ENCODE measurements at regions not wholly inside any gene's neighbourhood (a gene's known extent, or its start where the extent isn't known, plus 50 kb on each side); places are given as distances from the start of the nearest gene placed in this dataset.
"Not testable (repeated sequence)": the region's sequence is repeated elsewhere in the genome, so short reads cannot be mapped to it uniquely, and the experiment has no call there.

- not testable (repeated sequence) for H3K4me2 ChIP-seq (ENCODE audit: low read length); H3K9me2 ChIP-seq (ENCODE audit: insufficient read depth, low read length); H2AFZ ChIP-seq (ENCODE audit: low read depth, low read length)
Observed at GRCh38 chr14:39589882-39590281, 157.6 kb upstream of the FBXO33 start.

DNA sequence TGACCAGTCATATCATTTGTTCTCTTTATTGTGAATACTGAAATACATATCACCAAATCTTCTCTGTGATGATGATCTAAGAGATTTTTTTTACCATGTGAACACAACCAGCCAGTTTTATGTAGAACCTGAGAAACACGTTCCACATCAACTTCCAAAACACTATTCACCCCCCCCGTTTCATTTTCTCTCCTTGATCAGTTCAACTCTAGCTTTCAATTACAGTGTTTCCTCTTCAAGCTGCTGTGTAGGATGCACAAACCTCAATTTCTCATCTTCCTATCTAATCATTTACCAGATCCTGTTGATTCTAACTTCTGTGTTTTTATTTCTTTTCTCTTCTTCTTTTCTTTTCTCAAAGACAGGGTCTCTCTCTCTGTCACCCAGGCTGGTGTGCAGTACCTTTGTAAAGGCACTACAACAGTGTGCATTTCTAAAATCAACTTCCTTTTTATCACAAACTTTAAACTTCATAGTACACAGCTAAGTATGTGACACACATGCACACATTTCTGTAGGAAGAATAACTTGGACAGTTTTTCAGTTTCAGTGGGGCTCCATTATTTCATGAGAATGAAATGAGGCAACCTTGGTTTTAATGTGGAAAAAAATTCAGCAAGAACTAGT lies 149.9 kb upstream of the FBXO33 start:
- no peak overlapping the region for H3K9ac ChIP-seq (ENCODE audit: low read length)
- no peak overlapping the region for H3K4me3 ChIP-seq (ENCODE audit: low read length)
- H2AFZ ChIP-seq (ENCODE audit: low read depth, low read length), result no peak overlapping the region
- TF ChIP-seq TAF1 (IDR thresholded peaks at IDR 0.05; ENCODE audit: low read depth) (no peak), REST (IDR thresholded peaks at IDR 0.05; ENCODE audit: borderline replicate concordance) (no peak), POLR2AphosphoS5 (IDR thresholded peaks at IDR 0.05) (no peak)
- no peaks in the 10 kb centered on the region for H3F3A ChIP-seq (ENCODE audit: insufficient read depth, low read length, poor library complexity, severe bottlenecking)
- no peaks in the 10 kb centered on the region for H3K27me3 ChIP-seq (ENCODE audit: insufficient read depth, low read depth, low read length)
- H4K20me1 ChIP-seq (ENCODE audit: insufficient read depth), result no peaks in the 10 kb centered on the region
- H3K36me3 ChIP-seq (ENCODE audit: insufficient read depth, low read length), result no peaks in the 10 kb centered on the region
- no peak overlapping the region for H3K4me2 ChIP-seq (ENCODE audit: low read length)
- H3K9me3 ChIP-seq (ENCODE audit: low read length), result no peaks in the 10 kb centered on the region
- H3K27ac ChIP-seq (ENCODE audit: low read length), result no peak overlapping the region
- no peaks in the 10 kb centered on the region for H3K9me2 ChIP-seq (ENCODE audit: insufficient read depth, low read length)
- no peaks in the 10 kb centered on the region for H3K79me2 ChIP-seq (replicated peaks; ENCODE audit: insufficient read depth, low read length)

More at GRCh38 chr14:39589882-39590281, 157.6 kb upstream of the FBXO33 start:
- H3K9me3 ChIP-seq (ENCODE audit: low read length); H4K20me1 ChIP-seq (ENCODE audit: insufficient read depth); H3K36me3 ChIP-seq (ENCODE audit: insufficient read depth, low read length); H3F3A ChIP-seq (ENCODE audit: insufficient read depth, low read length, poor library complexity, severe bottlenecking); H3K79me2 ChIP-seq (replicated peaks; ENCODE audit: insufficient read depth, low read length); H3K27ac ChIP-seq (ENCODE audit: low read length); H3K9ac ChIP-seq (ENCODE audit: low read length); H3K4me3 ChIP-seq (ENCODE audit: low read length); H3K27me3 ChIP-seq (ENCODE audit: insufficient read depth, low read depth, low read length): not testable (repeated sequence)

DNA sequence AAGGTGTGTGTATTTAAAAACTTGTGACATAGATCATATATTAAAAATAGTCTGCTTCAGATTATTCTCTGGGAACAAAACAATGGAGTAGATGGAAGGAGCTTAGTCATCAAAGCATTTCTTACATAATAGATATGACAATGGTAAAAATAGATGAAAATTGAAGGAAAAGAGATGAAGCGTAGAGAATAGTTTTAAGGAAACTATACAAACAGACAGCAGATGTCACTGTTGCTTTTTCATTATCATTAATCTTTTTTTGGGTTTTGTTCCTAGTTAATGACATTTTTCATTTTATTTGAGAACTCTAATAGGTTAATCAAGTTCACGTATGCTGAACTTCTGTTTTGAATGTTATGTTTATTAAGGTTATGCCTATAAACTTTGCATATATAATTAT lies 149.2 kb upstream of the FBXO33 start:
- Histone ChIP-seq H3K9me3 (ENCODE audit: low read length) (no peaks in the 10 kb centered on the region), H3K27ac (ENCODE audit: low read length) (no peak overlapping the region), H2AFZ (ENCODE audit: low read depth, low read length) (no peak overlapping the region), H3K4me2 (ENCODE audit: low read length) (no peak overlapping the region), H3K9me2 (ENCODE audit: insufficient read depth, low read length) (no peaks in the 10 kb centered on the region), H3K79me2 (replicated peaks; ENCODE audit: insufficient read depth, low read length) (no peaks in the 10 kb centered on the region), H3K4me3 (ENCODE audit: low read length) (no peak overlapping the region), H3K9ac (ENCODE audit: low read length) (no peak overlapping the region), H4K20me1 (ENCODE audit: insufficient read depth) (no peaks in the 10 kb centered on the region), H3F3A (ENCODE audit: insufficient read depth, low read length, poor library complexity, severe bottlenecking) (no peaks in the 10 kb centered on the region), H3K36me3 (ENCODE audit: insufficient read depth, low read length) (no peaks in the 10 kb centered on the region), H3K27me3 (ENCODE audit: insufficient read depth, low read depth, low read length) (no peaks in the 10 kb centered on the region)
- TF ChIP-seq TAF1 (IDR thresholded peaks at IDR 0.05; ENCODE audit: low read depth), result no peak
- no peak for TF ChIP-seq POLR2AphosphoS5 (IDR thresholded peaks at IDR 0.05)
- TF ChIP-seq SMC3 (conservative IDR thresholded peaks at IDR 0.05; ENCODE audit: poor library complexity), result peak; percentile 59
- TF ChIP-seq, protein P1, sequence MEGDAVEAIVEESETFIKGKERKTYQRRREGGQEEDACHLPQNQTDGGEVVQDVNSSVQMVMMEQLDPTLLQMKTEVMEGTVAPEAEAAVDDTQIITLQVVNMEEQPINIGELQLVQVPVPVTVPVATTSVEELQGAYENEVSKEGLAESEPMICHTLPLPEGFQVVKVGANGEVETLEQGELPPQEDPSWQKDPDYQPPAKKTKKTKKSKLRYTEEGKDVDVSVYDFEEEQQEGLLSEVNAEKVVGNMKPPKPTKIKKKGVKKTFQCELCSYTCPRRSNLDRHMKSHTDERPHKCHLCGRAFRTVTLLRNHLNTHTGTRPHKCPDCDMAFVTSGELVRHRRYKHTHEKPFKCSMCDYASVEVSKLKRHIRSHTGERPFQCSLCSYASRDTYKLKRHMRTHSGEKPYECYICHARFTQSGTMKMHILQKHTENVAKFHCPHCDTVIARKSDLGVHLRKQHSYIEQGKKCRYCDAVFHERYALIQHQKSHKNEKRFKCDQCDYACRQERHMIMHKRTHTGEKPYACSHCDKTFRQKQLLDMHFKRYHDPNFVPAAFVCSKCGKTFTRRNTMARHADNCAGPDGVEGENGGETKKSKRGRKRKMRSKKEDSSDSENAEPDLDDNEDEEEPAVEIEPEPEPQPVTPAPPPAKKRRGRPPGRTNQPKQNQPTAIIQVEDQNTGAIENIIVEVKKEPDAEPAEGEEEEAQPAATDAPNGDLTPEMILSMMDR (IDR thresholded peaks at IDR 0.05; ENCODE audit: poor library complexity, severe bottlenecking), result peak; percentile 61
- peak; percentile 68 for TF ChIP-seq RAD21 (conservative IDR thresholded peaks at IDR 0.05)
- no peak for TF ChIP-seq EZH2 (IDR thresholded peaks at IDR 0.05; ENCODE audit: borderline replicate concordance, insufficient read depth, low read length, poor library complexity, severe bottlenecking)

Measured in neural cell (in vitro differentiated cells).